ENCODE measurements at regions not wholly inside any gene's neighbourhood (a gene's known extent, or its start where the extent isn't known, plus 50 kb on each side); places are given as distances from the start of the nearest gene placed in this dataset.
"Not testable (repeated sequence)": the region's sequence is repeated elsewhere in the genome, so short reads cannot be mapped to it uniquely, and the experiment has no call there.

DNA sequence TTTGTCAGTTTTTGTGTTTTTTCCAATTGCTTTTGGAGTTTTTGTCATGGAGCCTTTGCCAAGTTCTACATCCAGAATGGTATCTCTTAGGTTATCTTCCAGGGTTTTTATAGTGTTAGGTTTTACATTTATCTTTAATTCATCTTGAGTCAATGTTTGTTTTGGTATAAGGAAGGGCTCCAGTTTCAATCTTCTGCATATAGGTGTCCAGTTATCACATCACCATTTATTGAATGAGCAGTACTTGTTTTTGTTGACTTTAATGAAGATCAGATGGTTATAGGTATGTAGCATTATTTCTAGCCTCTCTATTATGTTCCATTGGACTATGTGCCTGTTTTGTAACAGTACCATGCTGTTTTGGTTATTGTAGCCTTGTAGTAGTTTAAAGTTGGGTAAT, 1233.1 kb downstream of the PLA2G4A start:
- DNase-seq (ENCODE audit: low spot score) = no peak

DNA sequence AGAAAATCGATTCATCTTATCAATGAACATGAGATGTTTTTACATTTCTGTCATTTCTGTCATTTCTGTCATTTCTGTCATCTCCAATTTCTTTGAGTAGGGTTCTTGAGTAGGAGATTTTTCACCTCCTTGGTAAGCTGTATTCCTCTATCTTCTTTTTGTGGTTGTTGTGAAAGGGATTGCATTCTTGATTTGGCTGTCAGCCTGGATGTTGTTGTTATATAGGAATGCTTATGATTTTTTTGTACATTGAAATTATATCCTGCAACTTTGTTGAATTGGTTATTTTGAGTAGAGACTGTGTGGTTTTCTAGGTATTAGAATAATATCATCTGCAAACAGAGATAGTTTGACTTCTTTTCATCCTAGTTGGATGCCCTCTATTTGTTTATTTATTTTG, 1233.7 kb downstream of the PLA2G4A start:
- DNase-seq (ENCODE audit: low spot score) = no peak

GRCh38 chr1:188065917-188066316, 1237.2 kb downstream of the PLA2G4A start:
- no peak for DNase-seq (ENCODE audit: low spot score)

GRCh38 chr1:188070848-188071247, 1242.1 kb downstream of the PLA2G4A start:
- no peak for DNase-seq (ENCODE audit: low spot score)

DNA sequence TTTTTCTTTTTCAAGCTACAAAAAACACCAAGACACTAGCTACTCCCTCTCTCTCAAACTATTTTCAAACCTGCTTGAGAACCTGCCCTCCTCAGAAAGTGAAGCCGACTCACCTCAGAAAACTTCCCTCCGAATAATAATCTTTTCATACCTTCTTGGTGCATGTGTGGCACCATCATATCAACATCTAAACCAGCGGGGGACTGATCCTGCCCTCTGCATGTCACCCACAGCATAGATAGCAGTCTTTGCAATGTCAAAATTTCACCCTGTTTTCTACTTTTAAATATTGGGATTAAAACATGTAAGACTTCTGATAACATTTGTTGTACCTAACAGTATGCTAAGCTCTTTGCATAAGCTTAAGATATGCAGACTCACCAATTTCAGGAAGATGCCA, 1260.3 kb downstream of the PLA2G4A start:
- no peak for DNase-seq (ENCODE audit: low spot score)

DNA sequence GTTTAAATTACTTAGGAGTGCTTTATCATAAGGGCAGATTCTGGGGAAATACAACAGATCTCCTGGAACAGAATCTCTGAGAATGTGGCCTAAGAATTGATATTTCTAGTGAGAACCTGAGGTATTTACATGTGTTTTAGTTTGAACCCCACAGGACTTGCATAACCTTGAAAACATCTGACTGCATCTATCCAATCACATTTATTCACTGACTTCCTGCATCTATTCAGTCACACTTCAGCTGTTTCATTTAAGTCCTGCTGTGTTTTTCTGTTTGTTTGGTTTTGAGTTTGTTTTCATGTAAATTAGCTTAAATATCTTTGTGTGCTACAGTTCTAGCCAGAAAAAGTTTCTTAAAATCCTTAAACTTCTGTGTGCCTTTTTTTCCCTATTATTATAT, 1260.7 kb downstream of the PLA2G4A start:
- DNase-seq (ENCODE audit: low spot score) = no peak

GRCh38 chr1:188096521-188096920, 1267.8 kb downstream of the PLA2G4A start:
- DNase-seq (ENCODE audit: low spot score) = no peak

GRCh38 chr1:188117436-188117835, 1288.7 kb downstream of the PLA2G4A start:
- DNase-seq (ENCODE audit: low spot score) = no peak

DNA sequence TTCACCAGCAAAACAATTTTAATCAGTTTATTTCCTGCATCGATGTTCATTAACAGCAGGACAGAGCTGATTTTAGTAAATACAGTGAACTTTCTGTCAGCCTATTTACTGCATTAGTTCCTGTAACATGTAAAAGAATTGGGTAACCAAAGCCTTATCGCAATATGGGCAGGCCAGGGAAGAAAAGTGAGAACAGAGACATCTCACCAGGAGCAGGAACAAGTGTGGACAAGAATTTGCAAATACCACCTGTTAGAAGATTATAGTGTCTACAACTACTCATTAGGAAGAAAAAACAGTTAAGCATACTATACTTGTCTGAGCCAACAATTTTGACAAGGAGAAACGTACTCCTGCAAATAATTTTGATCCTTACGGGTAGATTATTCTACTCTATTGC, 1293.9 kb downstream of the PLA2G4A start:
- no peak for DNase-seq (ENCODE audit: low spot score)

DNA sequence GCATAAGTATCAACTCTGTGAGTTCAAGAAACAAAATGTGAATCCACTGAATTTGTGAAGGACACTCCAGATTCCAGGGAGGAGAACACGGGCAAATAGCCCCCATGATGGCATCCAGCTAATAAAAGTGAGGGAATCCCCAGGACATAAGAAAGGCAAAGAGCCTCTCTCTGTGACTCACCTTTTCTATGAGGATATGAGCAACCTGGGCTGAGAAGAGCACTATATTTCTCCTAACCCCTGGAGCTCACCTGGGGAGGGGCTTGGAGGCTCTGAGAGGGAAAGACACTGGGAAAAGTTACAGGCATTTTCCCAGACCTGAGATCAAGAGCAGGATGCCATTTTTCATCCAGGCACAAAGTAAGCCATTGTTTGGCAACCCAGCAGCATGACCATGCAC, 1298.8 kb downstream of the PLA2G4A start:
- DNase-seq (ENCODE audit: low spot score) = no peak

DNA sequence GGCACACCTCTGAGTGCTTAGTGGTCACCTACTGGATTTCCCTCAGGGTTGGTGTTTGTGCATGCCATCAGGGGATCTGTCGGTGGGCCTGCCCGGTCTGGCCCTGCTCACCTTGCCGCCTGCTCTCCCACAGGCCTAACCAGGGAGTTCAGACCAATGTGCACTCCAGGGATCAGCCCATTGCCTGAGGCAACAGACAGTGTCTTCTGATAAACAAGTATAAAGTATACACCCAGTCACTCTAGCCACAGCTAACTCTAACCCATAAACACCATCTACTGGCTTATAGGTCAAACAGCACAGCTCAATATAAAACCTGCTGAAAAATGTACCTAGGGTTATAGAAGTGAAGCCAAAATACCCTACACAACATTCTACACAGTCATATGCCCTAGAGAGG, 1300.0 kb downstream of the PLA2G4A start:
- DNase-seq (ENCODE audit: low spot score) = no peak

DNA sequence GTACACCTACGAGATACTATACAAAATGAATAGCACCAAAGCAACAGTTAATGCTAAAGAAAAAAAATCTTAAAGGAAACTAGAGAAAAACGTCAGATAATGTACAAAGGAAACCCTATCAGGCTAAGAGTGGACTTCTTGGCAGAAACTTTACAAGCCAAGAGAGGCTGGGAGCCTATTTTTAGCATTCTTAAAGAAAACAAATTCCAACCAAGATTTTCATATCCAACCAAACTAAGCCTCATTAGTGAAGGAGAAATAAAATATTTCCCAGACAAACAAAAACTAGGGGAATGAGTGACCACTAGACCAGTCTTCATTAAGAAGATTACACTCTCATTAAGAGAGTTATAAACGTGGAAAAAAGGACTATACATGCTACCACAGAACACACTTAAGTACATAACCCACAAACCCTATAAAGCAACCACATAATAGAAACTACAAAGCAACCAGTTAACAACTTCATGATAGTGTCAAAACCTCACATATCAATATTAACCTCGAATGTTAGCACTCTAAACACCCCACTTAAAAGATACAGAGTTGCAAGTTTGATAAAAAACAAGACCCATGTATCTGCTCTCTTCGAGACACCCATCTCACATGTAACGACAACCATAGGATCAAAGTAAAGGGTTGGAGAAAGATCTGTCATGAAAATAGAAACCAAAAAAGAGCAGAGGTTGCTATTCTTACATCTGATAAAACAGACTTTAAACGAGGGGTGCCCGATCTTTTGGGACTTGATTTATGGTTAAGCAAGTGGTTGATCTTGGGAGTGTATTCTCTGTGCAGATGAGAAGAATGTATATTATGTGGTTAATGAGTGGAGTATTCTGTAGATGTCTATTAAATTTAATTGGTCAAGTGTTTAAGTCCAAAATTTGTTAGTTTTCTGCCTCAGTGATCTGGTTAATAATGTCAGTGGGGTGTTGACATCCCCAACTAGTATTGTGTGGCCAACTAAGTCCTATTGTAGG, 1301.4 kb downstream of the PLA2G4A start:
- no peak for DNase-seq (ENCODE audit: low spot score)

GRCh38 chr1:188137221-188137620, 1308.5 kb downstream of the PLA2G4A start:
- DNase-seq (ENCODE audit: low spot score) = no peak

DNA sequence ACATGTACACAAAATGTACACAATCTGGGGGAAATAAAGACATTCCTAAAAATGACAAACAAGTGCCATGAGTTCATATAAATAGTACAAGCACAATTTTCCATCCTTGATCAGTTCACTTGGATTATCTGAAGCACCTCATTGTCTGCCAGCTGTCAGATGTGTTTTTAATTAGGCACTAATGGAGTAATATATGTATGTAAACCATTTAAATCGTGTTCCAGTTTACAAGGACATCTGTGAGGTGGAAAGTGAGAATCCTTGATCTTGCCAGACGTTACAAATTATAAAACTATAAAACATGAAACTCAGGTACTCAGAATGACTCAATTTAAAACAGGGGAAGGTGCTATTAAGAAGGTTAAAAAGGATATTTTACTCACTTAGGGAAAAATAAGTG, 1312.2 kb downstream of the PLA2G4A start:
- DNase-seq (ENCODE audit: low spot score) = no peak

DNA sequence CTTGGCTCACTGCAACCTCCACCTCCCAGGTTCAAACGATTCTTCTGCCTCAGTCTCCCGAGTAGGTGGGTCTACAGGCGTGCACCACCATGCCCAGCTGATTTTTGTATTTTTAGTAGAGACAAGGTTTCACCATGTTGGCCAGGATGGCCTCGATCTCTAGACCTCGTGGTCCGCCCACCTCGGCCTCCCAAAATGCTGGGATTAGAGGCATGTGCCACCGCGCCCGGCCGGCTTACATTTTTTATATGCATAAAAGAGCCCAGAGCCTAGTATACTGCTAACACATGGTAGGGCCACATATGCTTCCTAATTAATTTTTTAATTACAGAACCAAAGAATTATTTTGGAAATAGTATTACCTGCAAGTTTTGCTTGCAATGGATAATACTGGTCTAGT, 1325.4 kb downstream of the PLA2G4A start:
- DNase-seq (ENCODE audit: low spot score) = no peak

DNA sequence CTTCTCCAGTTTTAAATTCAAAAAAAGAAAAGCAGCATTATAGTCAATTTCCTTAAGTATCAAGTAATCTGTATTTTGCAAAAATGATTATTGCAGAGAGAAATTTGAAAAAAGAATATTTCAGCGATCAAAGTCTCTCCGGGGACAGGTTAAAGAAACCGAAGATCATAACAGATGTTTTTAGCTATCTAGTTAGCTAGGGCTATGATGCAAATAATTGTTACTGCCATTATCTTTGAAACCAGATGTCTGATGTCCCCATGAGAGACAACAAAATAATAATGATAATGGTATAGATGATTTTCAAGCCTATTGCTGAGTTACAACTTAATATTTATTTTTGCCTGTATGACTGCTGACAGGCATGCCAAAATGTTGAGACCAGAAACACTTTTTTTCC, 1326.0 kb downstream of the PLA2G4A start:
- no peak for DNase-seq (ENCODE audit: low spot score)

- no peak for DNase-seq (ENCODE audit: low spot score)
These were observed 1326.5 kb downstream of the PLA2G4A start for GRCh38 chr1:188155261-188155660.

GRCh38 chr1:188164459-188164858, 1335.7 kb downstream of the PLA2G4A start:
- DNase-seq (ENCODE audit: low spot score) = no peak

DNA sequence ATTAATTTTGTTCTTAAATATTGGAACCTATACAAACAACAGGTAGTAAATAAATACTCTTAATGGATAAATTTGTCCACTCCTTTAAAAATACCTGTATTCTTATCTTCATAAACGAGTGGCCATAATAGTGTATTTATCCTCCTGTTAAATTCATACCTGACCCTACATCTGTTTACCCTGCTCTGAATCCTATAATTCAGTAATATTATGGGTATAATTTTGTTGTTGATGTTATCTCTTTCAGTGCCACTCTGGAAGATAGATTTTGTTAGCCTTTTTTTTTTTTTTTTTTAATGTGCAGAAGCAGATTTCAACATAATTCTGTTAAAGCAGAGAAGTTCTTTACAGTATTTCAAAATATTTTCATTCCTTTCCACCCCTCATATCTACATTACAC, 1337.9 kb downstream of the PLA2G4A start:
- DNase-seq (ENCODE audit: low spot score) = no peak

DNA sequence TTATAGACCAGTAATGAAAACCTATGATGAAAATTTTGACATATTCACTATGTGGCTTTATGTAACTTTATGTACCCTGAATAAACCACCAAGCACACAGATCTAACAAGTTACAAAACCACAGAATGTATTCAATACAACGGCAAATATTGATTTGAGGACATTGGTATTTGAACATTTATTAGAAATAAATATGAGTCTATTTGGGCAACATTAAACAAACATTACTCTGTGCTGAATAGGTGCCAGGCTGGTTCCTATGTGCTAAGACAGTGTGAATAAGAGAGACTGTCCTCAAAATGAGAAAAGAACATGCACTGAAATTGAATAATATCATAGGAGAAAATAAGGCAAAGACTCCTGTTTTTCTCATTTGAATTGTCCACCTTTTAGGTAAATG, 1341.2 kb downstream of the PLA2G4A start:
- no peak for DNase-seq (ENCODE audit: low spot score)

- no peak for DNase-seq (ENCODE audit: low spot score)
These were observed 1341.7 kb downstream of the PLA2G4A start for GRCh38 chr1:188170411-188170810.

DNA sequence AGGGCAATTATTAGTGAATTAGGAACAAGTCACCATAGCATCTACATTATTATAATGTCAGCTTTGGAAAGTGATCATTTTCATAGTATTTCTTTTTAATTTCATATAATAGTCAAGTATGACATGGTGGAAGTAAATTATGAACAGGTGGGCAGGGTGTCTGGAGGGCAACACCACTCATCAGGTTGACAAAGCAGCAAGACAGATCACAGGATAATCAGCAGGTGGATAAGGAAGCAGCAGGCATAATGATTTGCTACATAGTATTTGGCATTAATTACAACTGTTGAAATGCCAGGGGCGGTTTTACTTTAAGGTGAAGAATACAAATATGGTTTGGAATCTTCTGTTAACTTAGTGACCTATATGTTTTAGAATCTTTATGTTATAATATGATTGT, 1342.2 kb downstream of the PLA2G4A start:
- no peak for DNase-seq (ENCODE audit: low spot score)

DNA sequence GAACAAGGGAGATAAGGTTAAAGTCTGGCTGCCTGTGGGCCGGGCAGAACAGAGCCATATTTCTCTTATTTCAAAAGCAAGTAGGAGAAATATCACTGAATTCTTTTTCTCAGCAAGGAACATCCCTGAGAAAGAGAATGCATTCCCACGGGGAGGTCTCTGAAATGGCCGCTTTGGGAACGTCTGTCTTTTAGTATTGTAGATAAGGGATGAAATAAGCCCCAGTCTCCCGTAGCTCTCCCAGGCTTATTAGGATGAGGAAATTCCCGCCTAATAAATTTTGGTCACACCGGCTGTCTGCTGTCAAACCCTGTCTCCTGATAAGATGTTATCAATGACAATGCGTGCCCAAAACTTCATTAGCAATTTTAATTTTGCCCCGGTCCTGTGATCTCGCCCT, 1353.3 kb downstream of the PLA2G4A start:
- DNase-seq (ENCODE audit: low spot score) = not testable (repeated sequence)

- no peak for DNase-seq (ENCODE audit: low spot score)
These were observed 1359.6 kb downstream of the PLA2G4A start for GRCh38 chr1:188188317-188188716.
